Tibial nerve (tissue), 4 donors: ENCODE measurements at regions not wholly inside any gene's neighbourhood (a gene's known extent, or its start where the extent isn't known, plus 50 kb on each side); places are given as distances from the start of the nearest gene placed in this dataset.

Experiments used
- EP300 ChIP-seq, 2 donors: sonication (generic); formaldehyde crosslinking; IDR thresholded peaks; one replicate each; pipeline ENCODE4 v1.6.1; 2017; ENCODE audit warnings: antibody characterized with exemption in 2 of 2, mild to moderate bottlenecking in 1 of 2
- POLR2A ChIP-seq, 2 donors: fragments of 450-650 bp; IDR thresholded peaks; one replicate each; pipeline ENCODE4 v1.6.1; 2017; ENCODE audit warnings: antibody characterized with exemption in 2 of 2, mild to moderate bottlenecking in 2 of 2, moderate library complexity in 2 of 2
- TF ChIP-seq, protein P1 (sequence below), 5 experiments: fragments of 200-600 bp in 3 of 5; fragments of 450-650 bp in 2 of 5; sonication (generic) in 3 of 5; IDR thresholded peaks; one replicate each; pipeline ENCODE4 v1.5.1; 2016 to 2019; ENCODE audit warnings: antibody characterized with exemption in 5 of 5, mild to moderate bottlenecking in 3 of 5, moderate library complexity in 2 of 5

- TF ChIP-seq, protein P1, sequence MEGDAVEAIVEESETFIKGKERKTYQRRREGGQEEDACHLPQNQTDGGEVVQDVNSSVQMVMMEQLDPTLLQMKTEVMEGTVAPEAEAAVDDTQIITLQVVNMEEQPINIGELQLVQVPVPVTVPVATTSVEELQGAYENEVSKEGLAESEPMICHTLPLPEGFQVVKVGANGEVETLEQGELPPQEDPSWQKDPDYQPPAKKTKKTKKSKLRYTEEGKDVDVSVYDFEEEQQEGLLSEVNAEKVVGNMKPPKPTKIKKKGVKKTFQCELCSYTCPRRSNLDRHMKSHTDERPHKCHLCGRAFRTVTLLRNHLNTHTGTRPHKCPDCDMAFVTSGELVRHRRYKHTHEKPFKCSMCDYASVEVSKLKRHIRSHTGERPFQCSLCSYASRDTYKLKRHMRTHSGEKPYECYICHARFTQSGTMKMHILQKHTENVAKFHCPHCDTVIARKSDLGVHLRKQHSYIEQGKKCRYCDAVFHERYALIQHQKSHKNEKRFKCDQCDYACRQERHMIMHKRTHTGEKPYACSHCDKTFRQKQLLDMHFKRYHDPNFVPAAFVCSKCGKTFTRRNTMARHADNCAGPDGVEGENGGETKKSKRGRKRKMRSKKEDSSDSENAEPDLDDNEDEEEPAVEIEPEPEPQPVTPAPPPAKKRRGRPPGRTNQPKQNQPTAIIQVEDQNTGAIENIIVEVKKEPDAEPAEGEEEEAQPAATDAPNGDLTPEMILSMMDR (IDR thresholded peaks at IDR 0.05) = no peak
- TF ChIP-seq POLR2A (IDR thresholded peaks at IDR 0.05) (no peak), EP300 (IDR thresholded peaks at IDR 0.05) (no peak)
Measured at GRCh38 chr7:357531-358209, 67.7 kb downstream of the FOXL3 start.
